Body of pancreas (tissue), 4 donors: ENCODE measurements at regions not wholly inside any gene's neighbourhood (a gene's known extent, or its start where the extent isn't known, plus 50 kb on each side); places are given as distances from the start of the nearest gene placed in this dataset.
"Not testable (repeated sequence)": the region's sequence is repeated elsewhere in the genome, so short reads cannot be mapped to it uniquely, and the experiment has no call there.

Experiments used
- ATAC-seq: fragments of 150-250 bp; one replicate; pipeline ENCODE4 v1.9.1; 2016
- DNase-seq, 4 donors: peaks; one replicate each; pipeline ENCODE4 v3.0.0-alpha.2; 2019
- H3K27ac ChIP-seq, 4 donors: fragments of 200-600 bp; sonication (generic); 1 replicate in 3 of 4; 2 replicates in 1 of 4; pipeline versions ENCODE4 v1.5.1 to v1.6.1; 2016 to 2019; ENCODE audit warnings: mild to moderate bottlenecking in 1 of 4, mixed read lengths in 1 of 4, moderate library complexity in 1 of 4
- H3K27me3 ChIP-seq, 2 donors: fragments of 200-600 bp; sonication (generic); one replicate each; pipeline ENCODE4 v1.6.0; 2016; ENCODE audit warnings: mild to moderate bottlenecking in 1 of 2
- H3K36me3 ChIP-seq, 2 donors: fragments of 200-600 bp; sonication (generic); replicated peaks in 1 of 2; 2 replicates each; pipeline ENCODE4 v1.5.1; 2016; ENCODE audit warnings: low read depth in 2 of 2; ENCODE audit not compliant: insufficient read depth in 1 of 2
- H3K4me1 ChIP-seq: fragments of 200-600 bp; sonication (generic); one replicate; pipeline ENCODE4 v1.6.0; 2016
- H3K4me3 ChIP-seq, 2 donors: fragments of 200-600 bp; sonication (generic); 1 replicate in 1 of 2; 2 replicates in 1 of 2; pipeline ENCODE4 v1.5.1; 2016 to 2019
- H3K9me3 ChIP-seq, 3 donors: fragments of 200-600 bp; sonication (generic); 1 replicate in 2 of 3; 2 replicates in 1 of 3; pipeline ENCODE4 v1.5.1; 2016
- POLR2A ChIP-seq, 3 donors: fragments of 450-650 bp; IDR thresholded peaks; one replicate each; pipeline ENCODE4 v1.6.1; 2016; ENCODE audit warnings: antibody characterized with exemption in 3 of 3, mild to moderate bottlenecking in 2 of 3
- WGBS, 2 donors: methylation state at CpG; one replicate each; pipeline ENCODE4 v1.1.5; 2017; 5-methylcytosine and 5-hydroxymethylcytosine counted together
- intact Hi-C: fragments of 100-400 bp; cut with DNase I; formaldehyde crosslinking; loops from one replicate; pipeline ENCODE4 v1.15.1; 2023
- TF ChIP-seq, protein P1 (sequence below), 7 experiments: fragments of 450-650 bp in 4 of 7; fragments of 200-600 bp in 3 of 7; sonication (generic) in 3 of 7; IDR thresholded peaks; one replicate each; pipeline ENCODE4 v1.5.1; 2016 to 2019; ENCODE audit warnings: antibody characterized with exemption in 7 of 7

- no peak for ATAC-seq
- DNase-seq: no peak
- Histone ChIP-seq H3K27ac (no peak overlapping the region), H3K27me3 (no peaks in the 10 kb centered on the region), H3K4me1 (no peaks in the 10 kb centered on the region), H3K9me3 (no peaks in the 10 kb centered on the region), H3K36me3 (no peaks in the 10 kb centered on the region), H3K4me3 (no peak overlapping the region)
- no peak for TF ChIP-seq POLR2A (IDR thresholded peaks at IDR 0.05)
- TF ChIP-seq, protein P1, sequence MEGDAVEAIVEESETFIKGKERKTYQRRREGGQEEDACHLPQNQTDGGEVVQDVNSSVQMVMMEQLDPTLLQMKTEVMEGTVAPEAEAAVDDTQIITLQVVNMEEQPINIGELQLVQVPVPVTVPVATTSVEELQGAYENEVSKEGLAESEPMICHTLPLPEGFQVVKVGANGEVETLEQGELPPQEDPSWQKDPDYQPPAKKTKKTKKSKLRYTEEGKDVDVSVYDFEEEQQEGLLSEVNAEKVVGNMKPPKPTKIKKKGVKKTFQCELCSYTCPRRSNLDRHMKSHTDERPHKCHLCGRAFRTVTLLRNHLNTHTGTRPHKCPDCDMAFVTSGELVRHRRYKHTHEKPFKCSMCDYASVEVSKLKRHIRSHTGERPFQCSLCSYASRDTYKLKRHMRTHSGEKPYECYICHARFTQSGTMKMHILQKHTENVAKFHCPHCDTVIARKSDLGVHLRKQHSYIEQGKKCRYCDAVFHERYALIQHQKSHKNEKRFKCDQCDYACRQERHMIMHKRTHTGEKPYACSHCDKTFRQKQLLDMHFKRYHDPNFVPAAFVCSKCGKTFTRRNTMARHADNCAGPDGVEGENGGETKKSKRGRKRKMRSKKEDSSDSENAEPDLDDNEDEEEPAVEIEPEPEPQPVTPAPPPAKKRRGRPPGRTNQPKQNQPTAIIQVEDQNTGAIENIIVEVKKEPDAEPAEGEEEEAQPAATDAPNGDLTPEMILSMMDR (IDR thresholded peaks at IDR 0.05): no peak
- intact Hi-C loops: no loop called here
- 74 to 93% methylated on average over 1 of the region's 1 CpG for WGBS, 2 donors
Observed at GRCh38 chr6:51184046-51184445, 365.4 kb downstream of the TFAP2B start.

DNA sequence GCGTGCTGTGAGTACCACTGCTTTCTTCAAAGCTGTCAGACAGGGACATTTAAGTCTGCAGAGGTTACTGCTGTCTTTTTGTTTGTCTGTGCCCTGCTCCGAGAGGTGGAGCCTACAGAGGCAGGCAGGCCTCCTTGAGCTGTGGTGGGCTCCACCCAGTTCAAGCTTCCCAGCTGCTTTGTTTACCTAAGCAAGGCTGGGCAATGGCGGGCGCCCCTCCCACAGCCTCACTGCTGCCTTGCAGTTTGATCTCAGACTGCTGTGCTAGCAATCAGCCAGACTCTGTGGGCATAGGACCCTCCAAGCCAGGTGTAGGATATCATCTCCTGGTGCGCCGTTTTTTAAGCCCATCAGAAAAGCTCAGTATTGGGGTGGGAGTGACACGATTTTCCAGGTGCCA, 374.5 kb downstream of the TFAP2B start:
- ATAC-seq, H3K36me3 ChIP-seq, H3K4me1 ChIP-seq, H3K27me3 ChIP-seq, H3K9me3 ChIP-seq, H3K27ac ChIP-seq, DNase-seq, intact Hi-C loops, H3K4me3 ChIP-seq: not testable (repeated sequence)
- WGBS, 2 donors: 63 to 78% methylated on average over 5 to 7 of the region's 7 CpGs

DNA sequence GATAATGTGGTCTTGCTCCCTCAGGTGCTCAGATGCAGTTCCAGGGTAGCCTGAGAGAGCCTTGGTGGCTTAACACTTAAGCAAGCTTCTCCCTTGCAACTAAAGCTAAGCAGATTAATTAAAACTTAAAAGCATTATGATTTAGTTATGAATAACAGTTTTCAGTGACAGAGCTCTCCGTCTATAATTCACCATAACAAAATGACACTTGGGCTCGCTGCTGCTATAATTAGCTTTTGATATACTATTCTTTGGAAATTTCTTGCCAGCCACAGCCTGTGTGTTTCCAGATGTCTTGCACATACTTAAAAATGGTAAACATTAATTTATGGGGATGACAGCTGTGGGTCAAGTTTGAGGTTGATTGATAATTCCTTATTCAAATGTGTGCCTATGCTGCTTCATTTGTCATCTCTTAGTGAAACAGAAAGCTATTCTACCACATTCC, 380.5 kb downstream of the TFAP2B start:
- TF ChIP-seq, protein P1 (IDR thresholded peaks at IDR 0.05): no peak
- TF ChIP-seq POLR2A (IDR thresholded peaks at IDR 0.05): no peak
- Histone ChIP-seq H3K27ac (no peak overlapping the region), H3K9me3 (no peaks in the 10 kb centered on the region), H3K36me3 (no peaks in the 10 kb centered on the region), H3K27me3 (no peaks in the 10 kb centered on the region), H3K4me3 (no peak overlapping the region), H3K4me1 (no peaks in the 10 kb centered on the region)
- 26 to 32% methylated on average over 2 of the region's 2 CpGs for WGBS, 2 donors
- DNase-seq (no peak), ATAC-seq (no peak)
- intact Hi-C loops: no loop called here

DNA sequence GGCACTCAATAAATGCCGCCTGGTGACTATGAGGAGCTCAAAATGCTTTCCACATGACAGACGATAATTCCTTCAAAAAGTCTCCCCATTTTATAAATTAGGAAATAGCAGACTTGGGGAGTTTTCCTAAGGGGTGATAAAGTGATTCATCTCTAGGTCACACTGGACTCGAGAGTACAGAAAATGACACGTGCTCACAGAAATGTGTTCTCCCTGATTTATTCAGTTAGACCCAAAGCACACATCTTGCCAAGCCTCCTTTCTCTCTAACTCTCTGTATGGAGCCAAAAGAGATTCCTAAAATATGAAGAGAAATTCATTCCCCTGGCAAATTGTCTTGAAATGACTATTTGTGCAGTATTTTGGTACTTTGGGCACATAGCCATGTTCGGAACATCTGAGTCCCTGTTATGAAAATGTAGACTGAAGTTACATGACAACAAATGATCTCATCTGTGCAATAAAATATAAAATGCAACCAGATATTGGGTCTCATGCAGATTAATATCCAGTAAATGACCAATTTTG, 381.1 kb downstream of the TFAP2B start:
- Histone ChIP-seq H3K9me3 (no peaks in the 10 kb centered on the region), H3K36me3 (no peaks in the 10 kb centered on the region), H3K27me3 (no peaks in the 10 kb centered on the region), H3K27ac (no peak overlapping the region), H3K4me1 (no peaks in the 10 kb centered on the region), H3K4me3 (no peak overlapping the region)
- DNase-seq (no peak), ATAC-seq (no peak)
- intact Hi-C loops: no loop called here
- 32 to 34% methylated on average over 5 of the region's 5 CpGs for WGBS, 2 donors
- TF ChIP-seq, protein P1 (IDR thresholded peaks at IDR 0.05): no peak
- TF ChIP-seq POLR2A (IDR thresholded peaks at IDR 0.05): no peak

GRCh38 chr6:51200676-51201075, 382.0 kb downstream of the TFAP2B start:
- no peak for ATAC-seq
- no peaks in the 10 kb centered on the region for H3K4me1 ChIP-seq
- intact Hi-C loops: no loop called here

DNA sequence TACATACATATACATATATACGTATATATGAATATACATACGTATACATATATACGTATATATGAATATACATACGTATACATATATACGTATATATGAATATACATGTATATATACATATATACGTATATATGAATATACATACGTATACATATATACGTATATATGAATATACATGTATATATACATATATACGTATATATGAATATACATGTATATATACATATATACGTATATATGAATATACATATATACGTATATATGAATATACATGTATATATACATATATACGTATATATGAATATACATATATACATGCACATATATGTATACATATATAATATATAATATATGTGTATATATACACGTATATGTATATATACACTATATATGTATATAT, 384.0 kb downstream of the TFAP2B start:
- H3K27ac ChIP-seq, intact Hi-C loops, H3K27me3 ChIP-seq, H3K4me3 ChIP-seq, ATAC-seq, H3K9me3 ChIP-seq, DNase-seq, H3K36me3 ChIP-seq, H3K4me1 ChIP-seq: not testable (repeated sequence)
- WGBS, 2 donors: 84 to 85% methylated on average over 10 to 13 of the region's 13 CpGs

More at GRCh38 chr6:51200676-51201075, 382.0 kb downstream of the TFAP2B start:
- Histone ChIP-seq H3K27ac (no peak overlapping the region), H3K27me3 (no peaks in the 10 kb centered on the region), H3K4me3 (no peak overlapping the region), H3K9me3 (no peaks in the 10 kb centered on the region), H3K36me3 (no peaks in the 10 kb centered on the region)
- DNase-seq: no peak
- TF ChIP-seq POLR2A (IDR thresholded peaks at IDR 0.05): no peak
- TF ChIP-seq, protein P1 (IDR thresholded peaks at IDR 0.05): no peak
- 53 to 58% methylated on average over 1 of the region's 1 CpG for WGBS, 2 donors
